ENCODE measurements at regions not wholly inside any gene's neighbourhood (a gene's known extent, or its start where the extent isn't known, plus 50 kb on each side); places are given as distances from the start of the nearest gene placed in this dataset.

GRCh38 chr2:157927155-157927554, 51.0 kb upstream of the ACVR1 start:
- Histone ChIP-seq H3K36me3 (ENCODE audit: insufficient read depth, low read length) (no peaks in the 10 kb centered on the region), H3K4me3 (no peak overlapping the region), H3K27ac (no peak overlapping the region), H3K9me3 (ENCODE audit: low read depth, low read length) (no peaks in the 10 kb centered on the region), H3K9ac (ENCODE audit: insufficient read length) (no peak overlapping the region)
- DNase-seq (ENCODE audit: low read depth, low spot score), result no peak
- TF ChIP-seq POLR2AphosphoS5 (IDR thresholded peaks at IDR 0.05; ENCODE audit: borderline replicate concordance, low read depth, low read length) (no peak), EZH2 (IDR thresholded peaks at IDR 0.05) (no peak), FOXP2 (optimal IDR thresholded peaks at IDR 0.05; ENCODE audit: control extremely low read depth, extremely low read length, insufficient read depth) (no peak)

All from SK-N-MC (cell line).